ENCODE measurements at regions not wholly inside any gene's neighbourhood (a gene's known extent, or its start where the extent isn't known, plus 50 kb on each side); places are given as distances from the start of the nearest gene placed in this dataset.

DNA sequence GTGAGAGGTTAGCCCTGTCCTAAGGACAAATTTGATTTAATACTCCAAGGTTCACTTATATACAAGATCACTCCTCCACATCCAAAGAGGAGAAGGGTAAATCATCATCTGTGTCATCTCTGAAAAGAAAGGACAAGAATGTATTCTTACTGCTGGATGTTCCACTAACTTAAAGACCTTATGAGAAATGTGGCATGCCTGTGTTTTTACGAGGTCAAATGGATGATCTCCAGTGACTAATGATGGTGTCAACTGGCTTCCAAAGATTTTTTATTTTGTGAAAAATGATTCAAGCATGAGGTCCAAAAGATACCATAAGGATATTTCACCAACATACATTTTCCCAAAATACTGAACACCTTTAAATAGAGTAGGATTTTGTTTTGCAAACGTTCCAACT lies 143.4 kb downstream of the PTCHD1 start:
- Histone ChIP-seq H3K4me3 (ENCODE audit: low read depth in 2 of 2, low read length in 2 of 2) (no peak overlapping the region), H3K9me3 (ENCODE audit: control insufficient read depth, insufficient read depth, low read depth, low read length) (no peaks in the 10 kb centered on the region), H3K27ac (ENCODE audit: low read length) (no peak overlapping the region), H3K27me3 (ENCODE audit: control insufficient read depth, insufficient read depth, low read length) (no peaks in the 10 kb centered on the region), H3K36me3 (ENCODE audit: control insufficient read depth, insufficient read depth, low read length) (no peaks in the 10 kb centered on the region), H3K4me1 (ENCODE audit: control insufficient read depth, insufficient read depth, low read length) (no peaks in the 10 kb centered on the region)
- intact Hi-C loops (cut with micrococcal nuclease; ENCODE audit: unreplicated experiment) (no loop called here), in situ Hi-C loops (cut with HindIII; ENCODE audit: low pct_unique_long_range_greater_than_20kb, low sequenced_read_pairs) (no loop called here)
- TF ChIP-seq POLR2AphosphoS5 (IDR thresholded peaks at IDR 0.05; ENCODE audit: low read depth, low read length) = no peak
- TF ChIP-seq, protein P1, sequence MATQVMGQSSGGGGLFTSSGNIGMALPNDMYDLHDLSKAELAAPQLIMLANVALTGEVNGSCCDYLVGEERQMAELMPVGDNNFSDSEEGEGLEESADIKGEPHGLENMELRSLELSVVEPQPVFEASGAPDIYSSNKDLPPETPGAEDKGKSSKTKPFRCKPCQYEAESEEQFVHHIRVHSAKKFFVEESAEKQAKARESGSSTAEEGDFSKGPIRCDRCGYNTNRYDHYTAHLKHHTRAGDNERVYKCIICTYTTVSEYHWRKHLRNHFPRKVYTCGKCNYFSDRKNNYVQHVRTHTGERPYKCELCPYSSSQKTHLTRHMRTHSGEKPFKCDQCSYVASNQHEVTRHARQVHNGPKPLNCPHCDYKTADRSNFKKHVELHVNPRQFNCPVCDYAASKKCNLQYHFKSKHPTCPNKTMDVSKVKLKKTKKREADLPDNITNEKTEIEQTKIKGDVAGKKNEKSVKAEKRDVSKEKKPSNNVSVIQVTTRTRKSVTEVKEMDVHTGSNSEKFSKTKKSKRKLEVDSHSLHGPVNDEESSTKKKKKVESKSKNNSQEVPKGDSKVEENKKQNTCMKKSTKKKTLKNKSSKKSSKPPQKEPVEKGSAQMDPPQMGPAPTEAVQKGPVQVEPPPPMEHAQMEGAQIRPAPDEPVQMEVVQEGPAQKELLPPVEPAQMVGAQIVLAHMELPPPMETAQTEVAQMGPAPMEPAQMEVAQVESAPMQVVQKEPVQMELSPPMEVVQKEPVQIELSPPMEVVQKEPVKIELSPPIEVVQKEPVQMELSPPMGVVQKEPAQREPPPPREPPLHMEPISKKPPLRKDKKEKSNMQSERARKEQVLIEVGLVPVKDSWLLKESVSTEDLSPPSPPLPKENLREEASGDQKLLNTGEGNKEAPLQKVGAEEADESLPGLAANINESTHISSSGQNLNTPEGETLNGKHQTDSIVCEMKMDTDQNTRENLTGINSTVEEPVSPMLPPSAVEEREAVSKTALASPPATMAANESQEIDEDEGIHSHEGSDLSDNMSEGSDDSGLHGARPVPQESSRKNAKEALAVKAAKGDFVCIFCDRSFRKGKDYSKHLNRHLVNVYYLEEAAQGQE (IDR thresholded peaks at IDR 0.05; ENCODE audit: insufficient read depth in 1 of 2, low read depth in 2 of 2, low read length in 1 of 2) = no peak
- TF ChIP-seq TCF7L2 (IDR thresholded peaks at IDR 0.05; ENCODE audit: low read depth, low read length) = no peak
- TF ChIP-seq, protein P2, sequence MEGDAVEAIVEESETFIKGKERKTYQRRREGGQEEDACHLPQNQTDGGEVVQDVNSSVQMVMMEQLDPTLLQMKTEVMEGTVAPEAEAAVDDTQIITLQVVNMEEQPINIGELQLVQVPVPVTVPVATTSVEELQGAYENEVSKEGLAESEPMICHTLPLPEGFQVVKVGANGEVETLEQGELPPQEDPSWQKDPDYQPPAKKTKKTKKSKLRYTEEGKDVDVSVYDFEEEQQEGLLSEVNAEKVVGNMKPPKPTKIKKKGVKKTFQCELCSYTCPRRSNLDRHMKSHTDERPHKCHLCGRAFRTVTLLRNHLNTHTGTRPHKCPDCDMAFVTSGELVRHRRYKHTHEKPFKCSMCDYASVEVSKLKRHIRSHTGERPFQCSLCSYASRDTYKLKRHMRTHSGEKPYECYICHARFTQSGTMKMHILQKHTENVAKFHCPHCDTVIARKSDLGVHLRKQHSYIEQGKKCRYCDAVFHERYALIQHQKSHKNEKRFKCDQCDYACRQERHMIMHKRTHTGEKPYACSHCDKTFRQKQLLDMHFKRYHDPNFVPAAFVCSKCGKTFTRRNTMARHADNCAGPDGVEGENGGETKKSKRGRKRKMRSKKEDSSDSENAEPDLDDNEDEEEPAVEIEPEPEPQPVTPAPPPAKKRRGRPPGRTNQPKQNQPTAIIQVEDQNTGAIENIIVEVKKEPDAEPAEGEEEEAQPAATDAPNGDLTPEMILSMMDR (IDR thresholded peaks at IDR 0.05) = no peak
- BruUV-seq (replicated peaks) = no TSS peak
- POLR2A ChIA-PET = no interaction called here
- DNase-seq (ENCODE audit: low read depth, low spot score) (no peak), ATAC-seq (no peak)
- CTCF ChIA-PET = no interaction called here

DNA sequence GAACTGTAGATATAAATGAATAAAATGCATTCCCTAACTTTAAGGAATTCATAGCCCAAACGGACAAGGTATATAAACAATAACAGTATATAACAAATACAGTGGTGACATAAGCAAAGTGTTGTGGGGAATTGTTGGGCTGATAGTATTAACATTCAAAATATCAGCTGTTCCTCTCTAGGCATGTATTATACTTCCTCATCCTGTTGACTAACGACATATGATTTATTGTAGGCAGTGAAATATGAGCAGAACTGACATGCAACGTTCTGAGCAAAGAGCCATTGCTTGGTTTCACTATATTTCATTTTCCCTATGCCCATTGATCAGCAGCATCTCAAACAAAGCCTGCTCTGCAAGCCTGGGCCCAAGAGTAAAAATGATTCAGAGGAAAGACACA lies 143.9 kb downstream of the PTCHD1 start:
- POLR2A ChIA-PET = no interaction called here
- Histone ChIP-seq H3K4me3 (ENCODE audit: low read depth in 2 of 2, low read length in 2 of 2) (no peak overlapping the region), H3K9me3 (ENCODE audit: control insufficient read depth, insufficient read depth, low read depth, low read length) (no peaks in the 10 kb centered on the region), H3K4me1 (ENCODE audit: control insufficient read depth, insufficient read depth, low read length) (no peaks in the 10 kb centered on the region), H3K27me3 (ENCODE audit: control insufficient read depth, insufficient read depth, low read length) (no peaks in the 10 kb centered on the region), H3K27ac (ENCODE audit: low read length) (no peak overlapping the region), H3K36me3 (ENCODE audit: control insufficient read depth, insufficient read depth, low read length) (no peaks in the 10 kb centered on the region)
- DNase-seq (ENCODE audit: low read depth, low spot score) = no peak
- CTCF ChIA-PET = no interaction called here
- TF ChIP-seq SIN3A (IDR thresholded peaks at IDR 0.05; ENCODE audit: borderline replicate concordance, insufficient read depth, low read depth, low read length) = no peak
- TF ChIP-seq, protein P1 (IDR thresholded peaks at IDR 0.05; ENCODE audit: insufficient read depth in 1 of 2, low read depth in 2 of 2, low read length in 1 of 2) = no peak
- TF ChIP-seq, protein P2 (IDR thresholded peaks at IDR 0.05) = no peak
- no peak for ATAC-seq
- no TSS peak for BruUV-seq (replicated peaks)
- in situ Hi-C loops (cut with HindIII; ENCODE audit: low pct_unique_long_range_greater_than_20kb, low sequenced_read_pairs) (no loop called here), intact Hi-C loops (cut with micrococcal nuclease; ENCODE audit: unreplicated experiment) (no loop called here)
